ENCODE measurements at regions not wholly inside any gene's neighbourhood (a gene's known extent, or its start where the extent isn't known, plus 50 kb on each side); places are given as distances from the start of the nearest gene placed in this dataset.

- Histone ChIP-seq H3F3A (ENCODE audit: low read length, unreplicated experiment) (no peaks in the 10 kb centered on the region), H3K9ac (ENCODE audit: low read length) (no peak overlapping the region), H3K79me2 (ENCODE audit: low read length) (no peaks in the 10 kb centered on the region), H3K4me3 (ENCODE audit: low read length) (no peak overlapping the region), H3K9me2 (replicated peaks; ENCODE audit: low read length) (no peaks in the 10 kb centered on the region), H4K20me1 (ENCODE audit: low read length) (no peaks in the 10 kb centered on the region), H3K27me3 (ENCODE audit: low read length) (peaks cover 32% of the 10 kb centered on the region), H3K4me1 (ENCODE audit: insufficient read depth, low read length) (no peaks in the 10 kb centered on the region), H3K9me3 (ENCODE audit: low read length) (no peaks in the 10 kb centered on the region), H2AFZ (ENCODE audit: low read length) (no peak overlapping the region), H3K36me3 (ENCODE audit: low read depth, low read length) (no peaks in the 10 kb centered on the region), H3K4me2 (ENCODE audit: low read length) (no peak overlapping the region), H3K27ac (ENCODE audit: low read length) (no peak overlapping the region)
- ChIA-PET CTCF (no interaction called here), POLR2A (ENCODE audit: unreplicated experiment) (no interaction called here)
- ATAC-seq = no peak
- no peak for DNase-seq
- BruUV-seq (replicated peaks) = no TSS peak
- intact Hi-C loops (cut with micrococcal nuclease) = no loop called here
- TF ChIP-seq CTCF (conservative IDR thresholded peaks at IDR 0.05; ENCODE audit: low read depth, low read length) = no peak
- no peak for TF ChIP-seq EZH2phosphoT487 (IDR thresholded peaks at IDR 0.05; ENCODE audit: borderline replicate concordance, low read length)
- TF ChIP-seq EZH2 (IDR thresholded peaks at IDR 0.05; ENCODE audit: low read length, unreplicated experiment) = no peak
These were observed 546.0 kb downstream of the BRD1 start for GRCh38 chr22:49281467-49282340.

GRCh38 chr22:49278340-49278739 is 549.3 kb downstream of the BRD1 start:
- H4K20me1 ChIP-seq (ENCODE audit: low read length) = no peaks in the 10 kb centered on the region
- H2AFZ ChIP-seq (ENCODE audit: low read length) = no peak overlapping the region
- H3K9me3 ChIP-seq (ENCODE audit: low read length) = no peaks in the 10 kb centered on the region
- BruUV-seq (replicated peaks) = no TSS peak
- H3F3A ChIP-seq (ENCODE audit: low read length, unreplicated experiment) = no peaks in the 10 kb centered on the region
- H3K4me2 ChIP-seq (ENCODE audit: low read length) = no peak overlapping the region
- DNase-seq (no peak), ATAC-seq (no peak)
- H3K27ac ChIP-seq (ENCODE audit: low read length) = no peak overlapping the region
- H3K79me2 ChIP-seq (ENCODE audit: low read length) = no peaks in the 10 kb centered on the region
- ChIA-PET POLR2A (ENCODE audit: unreplicated experiment) (no interaction called here), CTCF (no interaction called here)
- no peaks in the 10 kb centered on the region for H3K36me3 ChIP-seq (ENCODE audit: low read depth, low read length)
- H3K27me3 ChIP-seq (ENCODE audit: low read length) = peaks cover 14% of the 10 kb centered on the region
- TF ChIP-seq EZH2 (IDR thresholded peaks at IDR 0.05; ENCODE audit: low read length, unreplicated experiment) = no peak
- no peak for TF ChIP-seq CTCF (conservative IDR thresholded peaks at IDR 0.05; ENCODE audit: low read depth, low read length)
- TF ChIP-seq EZH2phosphoT487 (IDR thresholded peaks at IDR 0.05; ENCODE audit: borderline replicate concordance, low read length) = no peak
- no peak overlapping the region for H3K4me3 ChIP-seq (ENCODE audit: low read length)
- H3K9ac ChIP-seq (ENCODE audit: low read length) = no peak overlapping the region
- H3K4me1 ChIP-seq (ENCODE audit: insufficient read depth, low read length) = no peaks in the 10 kb centered on the region
- intact Hi-C loops (cut with micrococcal nuclease) = no loop called here
- no peaks in the 10 kb centered on the region for H3K9me2 ChIP-seq (replicated peaks; ENCODE audit: low read length)

DNA sequence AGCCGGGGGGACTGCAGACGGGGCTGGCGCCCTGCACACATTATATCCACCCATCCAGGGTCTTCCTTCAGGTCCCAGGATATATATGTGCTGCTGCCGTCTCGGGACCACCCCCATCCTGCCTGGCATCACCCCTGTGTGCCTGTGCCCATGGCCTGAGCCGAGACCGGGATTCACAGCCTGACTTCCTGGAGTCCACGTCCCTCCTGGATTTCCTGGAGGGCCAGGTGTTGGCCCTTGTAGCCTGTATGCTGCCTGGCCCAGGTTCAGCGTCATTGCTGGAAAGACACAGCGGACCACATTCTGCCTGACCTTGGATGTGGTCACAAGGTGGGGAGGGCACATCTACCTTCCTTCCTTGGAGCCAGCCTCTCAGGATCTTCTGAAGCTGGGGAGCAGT is 551.1 kb downstream of the BRD1 start:
- intact Hi-C loops (cut with micrococcal nuclease) = no loop called here
- Histone ChIP-seq H3K36me3 (ENCODE audit: low read depth, low read length) (no peaks in the 10 kb centered on the region), H3K9me3 (ENCODE audit: low read length) (no peaks in the 10 kb centered on the region), H3K27me3 (ENCODE audit: low read length) (no peaks in the 10 kb centered on the region), H3K9ac (ENCODE audit: low read length) (no peak overlapping the region), H3K79me2 (ENCODE audit: low read length) (no peaks in the 10 kb centered on the region), H2AFZ (ENCODE audit: low read length) (no peak overlapping the region), H3K9me2 (replicated peaks; ENCODE audit: low read length) (no peaks in the 10 kb centered on the region), H3K4me2 (ENCODE audit: low read length) (no peak overlapping the region), H3K27ac (ENCODE audit: low read length) (no peak overlapping the region), H3K4me1 (ENCODE audit: insufficient read depth, low read length) (no peaks in the 10 kb centered on the region), H4K20me1 (ENCODE audit: low read length) (no peaks in the 10 kb centered on the region), H3K4me3 (ENCODE audit: low read length) (no peak overlapping the region), H3F3A (ENCODE audit: low read length, unreplicated experiment) (no peaks in the 10 kb centered on the region)
- TF ChIP-seq CTCF (conservative IDR thresholded peaks at IDR 0.05; ENCODE audit: low read depth, low read length) = no peak
- no peak for TF ChIP-seq EZH2phosphoT487 (IDR thresholded peaks at IDR 0.05; ENCODE audit: borderline replicate concordance, low read length)
- no peak for TF ChIP-seq EZH2 (IDR thresholded peaks at IDR 0.05; ENCODE audit: low read length, unreplicated experiment)
- ChIA-PET POLR2A (ENCODE audit: unreplicated experiment) (no interaction called here), CTCF (no interaction called here)
- DNase-seq = no peak
- no TSS peak for BruUV-seq (replicated peaks)
- no peak for ATAC-seq

Data from PC-3 (cell line).